Neutrophil (primary cell): ENCODE measurements at regions not wholly inside any gene's neighbourhood (a gene's known extent, or its start where the extent isn't known, plus 50 kb on each side); places are given as distances from the start of the nearest gene placed in this dataset.

Experiments used
- H3K27ac ChIP-seq: fragments of 200-600 bp; sonication (generic); 2 replicates; pipeline ENCODE4 v1.5.1; 2016; ENCODE audit warnings: mild to moderate bottlenecking, moderate library complexity
- H3K27me3 ChIP-seq: fragments of 200-600 bp; sonication (generic); 2 replicates; pipeline ENCODE4 v1.6.0; 2016; ENCODE audit warnings: mild to moderate bottlenecking
- H3K36me3 ChIP-seq: fragments of 200-600 bp; sonication (generic); 2 replicates; pipeline ENCODE4 v1.5.1; 2017
- H3K4me1 ChIP-seq, 2 experiments: fragments of 200-600 bp in 1 of 2; sonication (generic) in 1 of 2; 1 replicate in 1 of 2; 2 replicates in 1 of 2; pipeline versions ENCODE4 v1.5.1 to v1.6.1; 2013 to 2016; ENCODE audit warnings: low read depth in 1 of 2, low read length in 1 of 2, mild to moderate bottlenecking in 1 of 2, moderate library complexity in 1 of 2; ENCODE audit not compliant: control insufficient read depth in 1 of 2, insufficient read depth in 1 of 2
- H3K4me3 ChIP-seq, 2 experiments: fragments of 200-600 bp in 1 of 2; sonication (generic) in 1 of 2; 1 replicate in 1 of 2; 2 replicates in 1 of 2; pipeline ENCODE4 v1.5.1; 2013 to 2016; ENCODE audit warnings: low read depth in 1 of 2, low read length in 1 of 2, mild to moderate bottlenecking in 1 of 2, moderate library complexity in 1 of 2
- H3K9me3 ChIP-seq: fragments of 200-600 bp; sonication (generic); 2 replicates; pipeline ENCODE4 v1.5.1; 2016
- CTCF ChIP-seq: fragments of 200-600 bp; sonication (generic); IDR thresholded peaks from 2 replicates; pipeline ENCODE4 v1.5.1; 2016; ENCODE audit warnings: antibody characterized with exemption

- Histone ChIP-seq H3K4me1 (no peaks in the 10 kb centered on the region), H3K36me3 (no peaks in the 10 kb centered on the region), H3K4me3 (no peak overlapping the region), H3K27me3 (no peaks in the 10 kb centered on the region), H3K27ac (no peak overlapping the region), H3K9me3 (no peaks in the 10 kb centered on the region)
- no peak for TF ChIP-seq CTCF
Observed at GRCh38 chr9:22617156-22617555, 170.5 kb downstream of the DMRTA1 start.

GRCh38 chr9:22622815-22623214 lies 176.2 kb downstream of the DMRTA1 start:
- no peak for TF ChIP-seq CTCF
- no peaks in the 10 kb centered on the region for H3K4me1 ChIP-seq
- H3K4me3 ChIP-seq: no peak overlapping the region
- no peaks in the 10 kb centered on the region for H3K36me3 ChIP-seq
- H3K9me3 ChIP-seq: no peaks in the 10 kb centered on the region
- H3K27me3 ChIP-seq: no peaks in the 10 kb centered on the region
- no peak overlapping the region for H3K27ac ChIP-seq

DNA sequence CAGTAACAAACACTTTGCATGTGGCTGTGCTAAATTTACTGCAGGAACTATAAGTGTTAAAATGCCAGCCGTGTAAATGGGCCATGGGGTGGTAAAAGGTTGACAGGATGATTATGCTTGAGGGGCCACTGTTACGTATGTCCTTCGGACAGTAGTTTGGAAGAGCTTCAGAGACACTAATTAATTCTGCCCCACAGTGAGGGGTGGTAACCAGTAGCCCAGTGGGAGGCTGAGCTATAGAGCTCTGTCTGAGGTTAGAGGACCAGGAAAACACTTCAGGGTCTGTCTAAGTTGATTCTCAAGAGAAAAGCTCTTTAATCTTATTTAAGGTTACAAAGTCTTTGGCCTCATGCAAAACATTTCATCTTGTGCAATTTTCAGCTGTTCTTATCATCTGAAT lies 176.6 kb downstream of the DMRTA1 start:
- Histone ChIP-seq H3K9me3 (no peaks in the 10 kb centered on the region), H3K36me3 (no peaks in the 10 kb centered on the region), H3K4me3 (no peak overlapping the region), H3K4me1 (no peaks in the 10 kb centered on the region), H3K27me3 (no peaks in the 10 kb centered on the region), H3K27ac (no peak overlapping the region)
- TF ChIP-seq CTCF: no peak

GRCh38 chr9:22625540-22625939 lies 178.9 kb downstream of the DMRTA1 start:
- Histone ChIP-seq H3K4me1 (no peaks in the 10 kb centered on the region), H3K9me3 (no peaks in the 10 kb centered on the region), H3K36me3 (no peaks in the 10 kb centered on the region), H3K27me3 (no peaks in the 10 kb centered on the region), H3K4me3 (no peak overlapping the region), H3K27ac (no peak overlapping the region)
- no peak for TF ChIP-seq CTCF

DNA sequence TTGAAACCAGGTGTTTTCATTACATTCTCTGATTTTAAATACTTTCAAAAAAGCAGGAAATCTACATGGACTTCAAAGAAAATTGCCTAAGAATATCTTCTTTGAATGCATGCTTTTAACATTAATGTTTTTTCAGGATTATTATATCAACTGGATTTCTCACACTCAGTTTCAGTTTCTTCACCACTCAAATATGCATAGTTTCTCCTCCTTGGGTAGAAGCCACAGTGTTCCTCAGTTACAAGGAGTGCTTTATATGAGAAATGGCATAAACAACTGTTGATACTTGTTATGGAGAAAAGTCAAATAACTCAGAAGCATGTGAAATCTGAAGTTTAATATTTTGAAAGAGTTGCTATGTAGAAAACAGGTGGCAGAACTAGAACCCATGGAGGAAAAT lies 196.9 kb downstream of the DMRTA1 start:
- no peak overlapping the region for H3K27ac ChIP-seq
- H3K27me3 ChIP-seq: no peaks in the 10 kb centered on the region
- no peak overlapping the region for H3K4me3 ChIP-seq
- H3K4me1 ChIP-seq: no peaks in the 10 kb centered on the region
- no peak for TF ChIP-seq CTCF
- no peaks in the 10 kb centered on the region for H3K9me3 ChIP-seq
- no peaks in the 10 kb centered on the region for H3K36me3 ChIP-seq

DNA sequence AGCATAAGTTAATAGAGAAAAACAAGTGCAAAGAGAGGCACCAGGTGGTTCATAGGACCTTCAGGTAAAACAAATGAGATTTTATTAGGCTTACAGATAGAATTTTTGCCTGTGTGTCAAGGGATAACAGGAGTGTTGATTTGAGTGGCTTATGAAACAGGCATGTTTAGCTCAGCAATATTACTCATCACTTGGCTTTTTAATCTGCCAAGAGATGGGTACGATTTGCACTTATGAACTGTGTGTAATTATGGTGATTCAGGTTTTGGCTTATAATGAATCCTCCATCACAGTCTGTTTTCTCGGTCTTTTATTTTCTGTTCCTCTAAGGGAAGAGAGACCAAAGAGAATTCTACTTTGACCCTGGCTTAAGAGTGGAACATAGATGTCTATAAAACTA lies 199.3 kb downstream of the DMRTA1 start:
- TF ChIP-seq CTCF: no peak
- Histone ChIP-seq H3K4me3 (no peak overlapping the region), H3K9me3 (no peaks in the 10 kb centered on the region), H3K27ac (no peak overlapping the region), H3K36me3 (no peaks in the 10 kb centered on the region), H3K27me3 (no peaks in the 10 kb centered on the region), H3K4me1 (no peaks in the 10 kb centered on the region)
